Naive B cell (primary cell): ENCODE measurements at regions not wholly inside any gene's neighbourhood (a gene's known extent, or its start where the extent isn't known, plus 50 kb on each side); places are given as distances from the start of the nearest gene placed in this dataset.

ENCODE experiments used
- ATAC-seq, 2 donors: fragments of 150-1000 bp; cut with Tn5 transposase; 2 replicates each; pipeline ENCODE4 v1.10.0; 2021; ENCODE audit warnings: low read depth in 2 of 2, mild to moderate bottlenecking in 2 of 2, moderate library complexity in 2 of 2
- DNase-seq: peaks from one replicate; pipeline ENCODE4 v3.0.0; 2022
- H3K27ac Mint-ChIP-seq, 6 donors: one replicate each; pipeline ENCODE4 v1.8.0; 2020 to 2022; ENCODE audit warnings: mild to moderate bottlenecking in 6 of 6, mixed read lengths in 6 of 6, moderate library complexity in 5 of 6, inconsistent platforms in 2 of 6
- H3K27me3 Mint-ChIP-seq, 3 donors: one replicate each; pipeline ENCODE4 v1.8.0; 2021 to 2022; ENCODE audit warnings: mixed read lengths in 3 of 3, mild to moderate bottlenecking in 1 of 3
- H3K36me3 Mint-ChIP-seq, 2 donors: one replicate each; pipeline ENCODE4 v1.8.0; 2020 to 2022; ENCODE audit warnings: mixed read lengths in 2 of 2, inconsistent platforms in 1 of 2, mild to moderate bottlenecking in 1 of 2
- H3K4me1 Mint-ChIP-seq, 3 donors: one replicate each; pipeline ENCODE4 v1.8.0; 2020 to 2022; ENCODE audit warnings: mixed read lengths in 3 of 3, inconsistent platforms in 1 of 3, mild to moderate bottlenecking in 1 of 3, moderate library complexity in 1 of 3
- H3K4me3 Mint-ChIP-seq, 8 donors: one replicate each; pipeline ENCODE4 v1.8.0; 2020 to 2022; ENCODE audit warnings: mild to moderate bottlenecking in 8 of 8, mixed read lengths in 8 of 8, moderate library complexity in 8 of 8, inconsistent platforms in 2 of 8
- H3K9me3 Mint-ChIP-seq, 7 donors: one replicate each; pipeline ENCODE4 v1.8.0; 2020 to 2022; ENCODE audit warnings: mixed read lengths in 7 of 7, mild to moderate bottlenecking in 5 of 7, inconsistent platforms in 2 of 7, moderate library complexity in 1 of 7

DNA sequence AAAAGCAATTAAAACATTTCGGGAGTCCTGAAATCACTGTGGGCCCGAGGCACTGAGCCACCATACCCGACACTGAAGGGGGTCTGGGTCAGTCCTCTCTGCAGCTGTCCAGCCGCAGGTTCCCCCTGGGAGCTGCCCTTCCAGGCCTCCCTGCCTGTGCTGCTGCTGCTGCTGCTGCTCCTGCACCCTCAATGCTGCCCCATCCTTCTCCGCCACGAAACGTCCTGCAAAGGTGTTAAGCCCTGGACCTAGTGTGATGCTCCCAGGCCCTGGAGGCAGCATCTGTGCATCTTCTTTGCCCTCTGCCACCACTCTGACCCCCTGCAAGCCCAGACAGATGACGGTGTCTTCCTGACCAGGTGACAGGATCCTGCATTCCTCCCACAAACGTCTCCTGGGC, 513.3 kb downstream of the NPHP4 start:
- ATAC-seq: no peak
- peaks cover 0 to 4% (median 2%) of the 10 kb centered on the region in 3 donors for H3K4me1 Mint-ChIP-seq
- H3K36me3 Mint-ChIP-seq: no peaks in the 10 kb centered on the region
- peaks cover 0 to 4% (median 0%) of the 10 kb centered on the region in 7 donors for H3K9me3 Mint-ChIP-seq
- DNase-seq: no peak
- peaks cover 0 to 6% (median 3%) of the 10 kb centered on the region in 3 donors for H3K27me3 Mint-ChIP-seq
- H3K4me3 Mint-ChIP-seq: no peak overlapping the region
- H3K27ac Mint-ChIP-seq: no peak overlapping the region

DNA sequence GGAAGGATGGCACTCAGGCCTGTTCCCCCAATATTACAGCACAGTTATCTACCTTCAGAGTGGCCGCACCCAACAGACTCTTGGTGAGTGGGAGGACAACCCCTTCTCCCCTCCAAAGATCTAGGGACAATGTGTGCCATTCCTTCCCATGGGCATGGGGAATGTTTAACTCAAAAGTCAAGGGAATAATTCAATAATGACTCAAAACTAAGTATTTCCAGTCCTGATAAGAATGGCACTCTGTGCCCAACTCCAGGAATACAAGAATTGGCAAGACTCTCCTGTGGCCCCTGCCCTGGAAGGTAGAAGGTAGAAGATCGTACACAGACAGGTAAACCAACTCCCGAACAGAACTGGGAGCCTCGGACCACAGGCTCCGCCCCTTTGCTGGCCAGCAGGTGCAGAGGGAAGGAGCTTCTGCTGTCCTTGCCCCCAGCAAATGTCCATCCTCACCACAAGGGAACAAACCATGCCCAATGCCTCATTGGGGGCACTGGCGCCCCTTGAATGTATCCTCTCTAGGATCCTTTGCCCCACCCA, 514.0 kb downstream of the NPHP4 start:
- peaks cover 0 to 4% (median 0%) of the 10 kb centered on the region in 7 donors for H3K9me3 Mint-ChIP-seq
- H3K27me3 Mint-ChIP-seq: peaks cover 0 to 6% (median 3%) of the 10 kb centered on the region in 3 donors
- H3K4me1 Mint-ChIP-seq: peaks cover 0 to 4% (median 2%) of the 10 kb centered on the region in 3 donors
- ATAC-seq: no peak
- no peak for DNase-seq
- no peak overlapping the region for H3K4me3 Mint-ChIP-seq
- no peaks in the 10 kb centered on the region for H3K36me3 Mint-ChIP-seq
- H3K27ac Mint-ChIP-seq: no peak overlapping the region

DNA sequence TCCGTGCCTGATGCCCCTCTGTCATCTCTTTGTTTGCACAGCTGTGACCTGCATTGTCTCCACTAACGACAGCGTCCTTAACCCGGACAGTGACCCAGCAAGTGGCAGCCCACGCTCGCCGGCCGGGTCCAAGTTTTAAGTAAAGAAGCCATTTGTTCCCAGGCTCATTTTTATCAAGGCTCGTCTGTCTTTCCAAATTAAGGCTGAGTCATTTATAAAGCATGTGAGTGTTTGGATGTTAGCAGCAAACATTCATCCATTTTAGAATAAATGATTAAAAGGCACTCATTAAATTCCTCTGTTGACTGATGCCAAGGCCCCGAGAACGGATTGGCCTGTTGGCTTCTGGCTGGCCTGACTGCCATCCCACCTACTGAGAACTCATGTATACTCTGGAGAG, 514.5 kb downstream of the NPHP4 start:
- no peak for DNase-seq
- peaks cover 0 to 6% (median 3%) of the 10 kb centered on the region in 3 donors for H3K27me3 Mint-ChIP-seq

DNA sequence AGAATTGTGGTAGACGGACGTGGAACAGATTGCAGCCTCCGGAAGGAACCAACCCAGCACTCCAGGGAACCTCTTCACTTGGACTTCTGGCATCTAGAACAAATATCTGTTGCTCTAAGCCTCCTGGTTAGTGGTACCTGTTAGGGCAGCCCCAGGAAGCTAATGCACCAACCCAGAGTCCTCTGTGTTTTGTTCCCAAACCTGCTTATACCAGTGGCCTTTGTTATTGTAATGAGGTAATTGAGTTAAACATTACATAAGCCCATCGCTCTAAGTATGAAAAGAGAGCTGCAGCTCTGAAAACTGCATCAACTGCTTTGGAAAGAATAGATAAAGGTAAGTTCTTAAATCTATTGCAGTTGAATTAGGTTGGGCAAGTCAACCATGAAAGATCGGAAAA, 516.7 kb downstream of the NPHP4 start:
- no peak for ATAC-seq

More for the DNA sequence above, 514.5 kb downstream of the NPHP4 start:
- Mint-ChIP-seq H3K4me3 (no peak overlapping the region), H3K27ac (no peak overlapping the region), H3K9me3 (no peaks in the 10 kb centered on the region), H3K36me3 (no peaks in the 10 kb centered on the region), H3K4me1 (peaks cover 0 to 2% (median 0%) of the 10 kb centered on the region in 3 donors)
- no peak for ATAC-seq

DNA sequence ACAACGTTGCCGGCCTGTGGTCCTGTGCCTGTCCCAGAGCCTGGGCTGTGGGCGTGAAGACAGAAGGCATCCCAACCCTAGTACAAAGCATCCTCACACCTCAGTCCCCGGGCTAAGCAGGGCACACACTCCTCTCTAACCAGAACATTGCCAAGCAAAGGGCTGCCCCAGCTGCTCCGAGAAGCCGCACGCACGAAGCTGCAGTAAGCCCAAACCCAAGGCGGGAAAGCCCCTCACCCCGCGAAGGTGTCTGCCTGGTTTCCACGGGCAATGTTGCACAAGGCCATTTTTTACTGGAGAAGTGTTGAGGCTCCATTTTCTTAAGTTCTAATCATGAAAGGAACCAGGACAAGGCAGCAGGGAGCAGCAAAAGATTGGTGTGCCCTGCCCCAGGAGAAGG, 519.0 kb downstream of the NPHP4 start:
- Mint-ChIP-seq H3K9me3 (peaks cover 0 to 4% (median 0%) of the 10 kb centered on the region in 7 donors), H3K4me1 (no peaks in the 10 kb centered on the region), H3K36me3 (no peaks in the 10 kb centered on the region), H3K27me3 (peaks cover 0 to 10% (median 6%) of the 10 kb centered on the region in 3 donors), H3K27ac (no peak overlapping the region), H3K4me3 (no peak overlapping the region)
- DNase-seq: no peak
- ATAC-seq: no peak

More for the DNA sequence above, 516.7 kb downstream of the NPHP4 start:
- Mint-ChIP-seq H3K27ac (no peak overlapping the region), H3K4me3 (no peak overlapping the region), H3K36me3 (no peaks in the 10 kb centered on the region), H3K27me3 (peaks cover 0 to 6% (median 4%) of the 10 kb centered on the region in 3 donors), H3K9me3 (no peaks in the 10 kb centered on the region), H3K4me1 (no peaks in the 10 kb centered on the region)
- DNase-seq: no peak

DNA sequence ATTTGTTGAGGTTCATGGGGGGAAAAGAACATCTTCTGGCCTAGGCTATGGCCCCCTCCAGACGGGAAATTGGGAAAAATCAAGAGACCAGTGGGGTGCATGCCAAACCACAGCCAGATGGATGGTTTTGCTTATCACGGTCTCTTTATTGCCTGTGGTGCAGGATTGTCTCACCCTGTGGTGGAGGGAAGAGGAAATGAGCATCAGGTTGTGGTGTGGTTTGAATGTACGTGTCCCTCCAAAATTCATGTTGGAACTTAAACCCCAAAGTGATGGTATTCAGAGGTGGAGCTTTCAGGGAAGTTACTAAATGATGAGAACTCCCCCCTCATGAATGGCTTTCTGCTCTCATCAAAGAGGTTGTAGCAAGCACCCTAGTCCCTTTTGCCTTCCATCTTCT, 525.7 kb downstream of the NPHP4 start:
- ATAC-seq (no peak), DNase-seq (no peak)
- Mint-ChIP-seq H3K36me3 (no peaks in the 10 kb centered on the region), H3K9me3 (peaks cover 1 to 37% (median 14%) of the 10 kb centered on the region in 7 donors), H3K4me3 (no peak overlapping the region), H3K27me3 (peaks cover 0 to 10% (median 6%) of the 10 kb centered on the region in 3 donors), H3K4me1 (no peaks in the 10 kb centered on the region), H3K27ac (no peak overlapping the region)

DNA sequence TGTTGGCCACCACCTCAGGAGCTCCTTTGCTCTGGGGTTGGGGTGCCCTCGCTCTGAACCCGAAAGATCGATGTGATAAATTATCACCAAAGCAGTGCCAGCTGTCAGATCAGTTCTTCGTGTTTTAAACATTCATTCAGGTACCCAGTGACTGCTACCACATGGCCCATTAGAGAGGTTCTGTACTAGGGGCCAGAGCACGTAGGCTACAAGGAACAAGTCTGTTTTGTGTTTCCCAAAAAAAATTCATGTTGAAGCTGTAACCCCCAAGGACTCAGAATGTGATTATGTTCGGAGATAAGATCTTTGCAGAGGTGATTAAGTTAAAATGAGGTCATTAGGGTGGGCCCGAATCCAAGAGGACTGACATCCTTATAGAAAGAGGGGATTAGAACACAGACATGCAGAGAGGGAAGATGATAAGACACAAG, 526.9 kb downstream of the NPHP4 start:
- H3K4me3 Mint-ChIP-seq: no peak overlapping the region

DNA sequence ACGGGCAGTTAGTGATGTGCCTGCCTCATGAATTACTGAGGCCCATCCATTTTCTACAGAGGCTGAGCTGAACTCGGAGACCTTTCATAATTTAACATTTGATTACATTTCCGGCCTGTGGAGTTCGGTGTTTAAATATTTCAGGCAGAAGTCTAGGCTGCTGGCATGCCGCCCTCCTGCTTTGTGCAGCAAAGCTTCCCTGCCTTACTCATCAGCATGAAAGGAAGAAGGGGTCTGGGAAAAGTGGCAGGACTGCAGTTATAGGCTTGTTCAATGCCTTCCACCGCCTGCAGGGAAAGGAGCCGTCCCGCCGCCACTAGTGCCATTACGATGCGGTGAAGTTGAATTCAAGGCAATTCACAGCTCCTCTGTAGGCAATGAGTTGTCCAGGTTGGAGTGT, 527.9 kb downstream of the NPHP4 start:
- ATAC-seq (no peak), DNase-seq (no peak)
- no peak overlapping the region for H3K4me3 Mint-ChIP-seq
- H3K27ac Mint-ChIP-seq: no peak overlapping the region
- H3K4me1 Mint-ChIP-seq: no peaks in the 10 kb centered on the region
- peaks cover 8 to 44% (median 15%) of the 10 kb centered on the region in 7 donors for H3K9me3 Mint-ChIP-seq
- no peaks in the 10 kb centered on the region for H3K36me3 Mint-ChIP-seq
- H3K27me3 Mint-ChIP-seq: peaks cover 5 to 10% (median 6%) of the 10 kb centered on the region in 3 donors

More for the DNA sequence above, 526.9 kb downstream of the NPHP4 start:
- Mint-ChIP-seq H3K36me3 (no peaks in the 10 kb centered on the region), H3K27ac (no peak overlapping the region), H3K4me1 (no peaks in the 10 kb centered on the region), H3K9me3 (peaks cover 6 to 42% (median 16%) of the 10 kb centered on the region in 7 donors), H3K27me3 (peaks cover 0 to 10% (median 6%) of the 10 kb centered on the region in 3 donors)
- DNase-seq (no peak), ATAC-seq (no peak)

DNA sequence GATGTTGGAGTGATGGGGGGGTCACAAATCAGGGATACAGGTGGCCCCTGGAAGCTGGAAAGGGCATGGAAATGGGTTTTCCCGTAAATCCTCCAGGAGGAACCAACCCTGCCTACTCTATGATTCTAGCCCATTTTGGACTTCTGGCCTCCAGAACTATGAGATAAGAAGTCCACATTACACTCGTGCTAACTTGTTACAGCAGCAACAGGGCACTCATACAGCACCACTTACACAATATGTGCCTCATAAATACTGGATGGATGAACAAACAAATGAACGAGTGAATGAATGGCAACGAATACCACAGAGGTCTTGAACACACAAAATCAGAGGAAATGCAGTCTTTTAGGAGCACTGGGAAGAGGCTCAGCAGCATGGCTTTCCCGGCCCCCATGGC, 531.3 kb downstream of the NPHP4 start:
- no peak for ATAC-seq
- H3K4me1 Mint-ChIP-seq: no peaks in the 10 kb centered on the region
- peaks cover 3 to 19% (median 12%) of the 10 kb centered on the region in 3 donors for H3K27me3 Mint-ChIP-seq
- DNase-seq: no peak
- H3K27ac Mint-ChIP-seq: peak overlapping the region in 1 of 6 donors; percentile 71
- H3K36me3 Mint-ChIP-seq: no peaks in the 10 kb centered on the region
- H3K9me3 Mint-ChIP-seq: peaks cover 8 to 39% (median 15%) of the 10 kb centered on the region in 7 donors
- no peak overlapping the region for H3K4me3 Mint-ChIP-seq

DNA sequence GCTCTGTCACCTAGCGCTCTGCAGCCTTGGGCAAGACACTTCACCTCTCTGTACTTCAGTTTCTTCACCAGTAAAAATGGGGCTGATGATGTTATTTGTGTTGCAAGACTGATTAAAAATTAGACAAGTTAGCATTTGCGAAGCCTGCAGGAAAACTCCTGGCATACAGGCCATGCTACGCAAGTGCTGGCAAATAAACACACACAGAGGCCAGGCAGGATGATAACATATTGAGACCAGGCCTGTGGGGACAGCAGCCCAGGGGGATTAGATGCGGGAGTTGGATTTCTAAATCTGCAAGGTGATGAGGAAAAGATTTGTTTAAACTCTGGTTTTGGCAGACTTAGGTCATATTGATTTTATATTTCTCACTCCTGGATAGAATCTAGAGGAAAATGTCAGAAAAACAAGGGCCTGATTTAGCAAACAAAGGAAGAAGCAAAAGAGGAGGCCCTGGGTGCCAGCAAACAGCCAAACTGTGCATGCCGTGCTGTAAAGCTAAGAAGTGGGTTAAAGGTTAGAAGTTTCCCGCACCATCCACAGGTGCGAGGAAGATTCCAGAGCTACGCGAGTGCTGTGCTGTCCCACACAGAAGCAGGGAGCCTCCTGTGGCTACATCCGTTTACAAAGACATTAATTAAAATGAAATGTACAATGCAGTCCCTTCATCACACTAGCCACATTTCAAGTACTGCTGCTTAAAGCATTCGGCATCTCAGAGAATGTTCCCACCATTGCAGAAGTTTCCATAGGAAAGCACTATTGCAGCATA, 532.2 kb downstream of the NPHP4 start:
- Mint-ChIP-seq H3K27me3 (peaks cover 0 to 19% (median 7%) of the 10 kb centered on the region in 3 donors), H3K9me3 (peaks cover 8 to 39% (median 15%) of the 10 kb centered on the region in 7 donors), H3K4me3 (no peak overlapping the region), H3K27ac (no peak overlapping the region), H3K4me1 (no peaks in the 10 kb centered on the region), H3K36me3 (no peaks in the 10 kb centered on the region)
- ATAC-seq (no peak), DNase-seq (no peak)

DNA sequence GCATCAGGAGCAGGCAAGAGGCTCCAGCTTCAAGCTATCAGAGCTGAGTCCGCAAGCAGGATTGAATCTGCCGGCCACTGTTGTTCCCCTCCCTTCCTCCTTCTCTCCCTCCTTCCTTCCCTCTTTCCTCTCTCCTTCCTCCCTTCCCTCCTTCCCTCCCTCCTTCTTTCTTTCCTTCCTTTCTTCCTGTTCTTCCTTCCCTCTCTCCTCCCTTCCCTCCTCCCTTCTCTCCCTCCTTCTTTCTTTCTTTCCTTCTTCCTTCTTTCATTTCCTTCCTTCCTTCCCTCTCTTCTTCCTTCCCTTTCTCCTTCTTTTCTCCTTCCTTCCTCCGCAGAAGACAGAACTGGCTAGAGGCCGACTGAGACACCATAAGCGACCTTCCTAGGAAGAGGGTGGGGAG, 534.0 kb downstream of the NPHP4 start:
- no peak overlapping the region for H3K4me3 Mint-ChIP-seq
- DNase-seq (no peak), ATAC-seq (no peak)
- peaks cover 0 to 19% (median 7%) of the 10 kb centered on the region in 3 donors for H3K27me3 Mint-ChIP-seq
- peaks cover 5 to 30% (median 11%) of the 10 kb centered on the region in 7 donors for H3K9me3 Mint-ChIP-seq
- H3K27ac Mint-ChIP-seq: no peak overlapping the region
- no peaks in the 10 kb centered on the region for H3K36me3 Mint-ChIP-seq
- no peaks in the 10 kb centered on the region for H3K4me1 Mint-ChIP-seq

DNA sequence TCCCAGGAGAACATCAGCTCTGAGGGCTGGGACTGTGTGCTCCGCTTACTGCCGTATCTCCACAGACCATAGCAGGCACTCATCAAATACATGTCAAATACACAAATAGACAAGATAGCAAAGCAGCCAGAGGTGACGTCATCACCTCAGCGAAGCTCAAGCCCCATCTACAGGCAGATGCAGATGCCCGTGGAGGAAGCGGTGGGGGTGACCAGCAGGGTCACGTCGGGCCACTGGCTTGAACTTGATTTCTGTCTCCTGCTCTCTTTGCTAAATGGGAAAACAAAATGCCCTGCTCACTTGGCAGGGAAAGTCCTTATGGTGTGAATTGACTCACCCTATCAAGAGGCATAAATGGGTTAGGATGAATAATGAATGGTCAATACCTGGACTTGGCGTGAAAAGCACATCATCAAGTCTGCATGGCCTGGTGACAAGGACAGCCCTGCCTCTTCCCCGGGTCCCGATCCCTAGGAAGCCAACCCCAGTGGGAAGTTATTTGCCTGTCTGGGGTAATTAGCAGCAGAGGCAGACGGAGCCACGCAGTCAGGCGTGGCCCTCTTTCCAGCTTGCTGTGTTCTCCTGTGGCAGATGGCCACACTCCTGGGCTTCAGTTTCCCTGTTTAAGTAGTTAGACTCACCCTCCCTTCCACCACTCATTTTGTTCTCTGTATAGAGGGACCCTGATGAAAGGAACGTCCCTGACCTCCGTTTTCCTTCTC, 536.0 kb downstream of the NPHP4 start:
- no peaks in the 10 kb centered on the region for H3K4me1 Mint-ChIP-seq
- no peak for ATAC-seq
- peak overlapping the region in 1 of 6 donors; percentile 34 for H3K27ac Mint-ChIP-seq
- peaks cover 0 to 12% (median 5%) of the 10 kb centered on the region in 7 donors for H3K9me3 Mint-ChIP-seq
- peaks cover 0 to 19% (median 7%) of the 10 kb centered on the region in 3 donors for H3K27me3 Mint-ChIP-seq
- H3K4me3 Mint-ChIP-seq: no peak overlapping the region
- no peaks in the 10 kb centered on the region for H3K36me3 Mint-ChIP-seq
- DNase-seq: no peak

DNA sequence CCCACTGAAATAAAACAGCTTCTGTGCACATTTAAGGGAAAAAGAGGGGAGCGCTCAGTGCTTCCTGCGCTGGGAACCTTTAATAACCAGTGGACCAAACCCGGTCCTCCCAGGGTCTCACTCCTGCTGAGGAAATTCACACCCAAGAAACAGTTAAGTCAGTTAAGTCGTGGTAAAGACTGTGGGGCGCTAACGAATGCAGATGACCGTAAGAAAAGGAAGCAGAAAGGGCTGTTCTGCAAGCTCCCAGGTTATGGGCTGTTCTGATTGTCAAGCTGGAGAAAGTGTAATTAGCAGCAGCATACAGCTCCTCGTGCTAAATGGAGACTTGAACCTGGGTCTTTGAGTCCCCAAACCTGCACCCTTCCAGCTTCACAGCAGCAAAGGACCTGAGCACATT, 536.6 kb downstream of the NPHP4 start:
- ATAC-seq (no peak), DNase-seq (no peak)
- Mint-ChIP-seq H3K27ac (no peak overlapping the region), H3K36me3 (no peaks in the 10 kb centered on the region), H3K27me3 (peaks cover 0 to 19% (median 8%) of the 10 kb centered on the region in 3 donors), H3K9me3 (peaks cover 0 to 7% (median 5%) of the 10 kb centered on the region in 7 donors), H3K4me3 (no peak overlapping the region), H3K4me1 (no peaks in the 10 kb centered on the region)
